HEK293 (cell line): ENCODE measurements at regions not wholly inside any gene's neighbourhood (a gene's known extent, or its start where the extent isn't known, plus 50 kb on each side); places are given as distances from the start of the nearest gene placed in this dataset.

Experiments
- CTCF ChIA-PET: fragments of 350-600 bp; formaldehyde crosslinking; extraction: SDS; loops from one replicate; lab custom pipeline; 2021; ENCODE audit warnings: antibody characterized with exemption; lab: Yijun Ruan, JAX
- POLR2A ChIA-PET: fragments of 300-600 bp; formaldehyde crosslinking; extraction: SDS; loops from one replicate; lab custom pipeline; 2020; ENCODE audit warnings: antibody characterized with exemption, inconsistent platforms; lab: Yijun Ruan, JAX
- H3K27ac ChIP-seq: fragments of 200-500 bp; sonication (Bioruptor generic); 2 replicates; pipeline ENCODE4 v1.5.1; 2014; ENCODE audit warnings: low read depth, low read length, control low read depth, inconsistent platforms; ENCODE audit errors: extremely low read depth
- H3K36me3 ChIP-seq, 2 experiments: fragments of 200-500 bp in 1 of 2; sonication (Bioruptor generic) in 1 of 2; 1 replicate in 1 of 2; 2 replicates in 1 of 2; pipeline ENCODE4 v1.5.1; 2014 to 2017; ENCODE audit warnings: inconsistent platforms in 2 of 2, low read length in 2 of 2; ENCODE audit not compliant: control insufficient read depth in 2 of 2, insufficient read depth in 1 of 2
- H3K4me1 ChIP-seq: fragments of 200-500 bp; sonication (Bioruptor generic); 2 replicates; pipeline ENCODE4 v1.5.1; 2014; ENCODE audit warnings: mild to moderate bottlenecking, low read length, inconsistent platforms; ENCODE audit not compliant: control insufficient read depth, insufficient read depth
- H3K4me3 ChIP-seq: 2 replicates; pipeline ENCODE4 v1.5.1; 2011; ENCODE audit warnings: low read depth, mild to moderate bottlenecking, control low read depth, low read length, moderate library complexity
- H3K9me3 ChIP-seq: fragments of 200-500 bp; sonication (Bioruptor generic); 2 replicates; pipeline ENCODE4 v1.5.1; 2014; ENCODE audit warnings: low read depth, low read length, inconsistent platforms; ENCODE audit not compliant: control insufficient read depth, insufficient read depth
- HOXD13 ChIP-seq: sonication (generic); formaldehyde crosslinking; IDR thresholded peaks from 2 replicates; pipeline ENCODE4 v1.8.0; 2022; ENCODE audit warnings: missing genetic modification reagents, borderline replicate concordance
- ZFP41 ChIP-seq: fragments of 450-650 bp; formaldehyde crosslinking; IDR thresholded peaks from 2 replicates; pipeline ENCODE4 v1.5.1; 2016; ENCODE audit warnings: missing biosample characterization, missing genetic modification characterization, borderline replicate concordance
- ZNF10 ChIP-seq: fragments of 450-650 bp; formaldehyde crosslinking; IDR thresholded peaks from 2 replicates; pipeline ENCODE4 v1.5.1; 2017; ENCODE audit warnings: missing biosample characterization, missing genetic modification characterization
- ZNF114 ChIP-seq: fragments of 450-650 bp; formaldehyde crosslinking; IDR thresholded peaks from 2 replicates; pipeline ENCODE4 v1.5.0; 2017; ENCODE audit warnings: missing biosample characterization, missing genetic modification characterization
- ZNF133 ChIP-seq: fragments of 450-650 bp; formaldehyde crosslinking; IDR thresholded peaks from 2 replicates; pipeline ENCODE4 v1.5.1; 2016; ENCODE audit warnings: missing biosample characterization, missing genetic modification characterization
- ZNF140 ChIP-seq: fragments of 450-650 bp; formaldehyde crosslinking; IDR thresholded peaks from 2 replicates; pipeline ENCODE4 v1.5.1; 2016; ENCODE audit warnings: missing biosample characterization, missing genetic modification characterization
- ZNF175 ChIP-seq: fragments of 450-650 bp; formaldehyde crosslinking; IDR thresholded peaks from 2 replicates; pipeline ENCODE4 v1.5.1; 2016; ENCODE audit warnings: missing biosample characterization, missing genetic modification characterization
- ZNF2 ChIP-seq: fragments of 450-650 bp; formaldehyde crosslinking; IDR thresholded peaks from 2 replicates; pipeline ENCODE4 v1.5.1; 2016; ENCODE audit warnings: missing biosample characterization, missing genetic modification characterization
- ZNF248 ChIP-seq: fragments of 450-650 bp; formaldehyde crosslinking; IDR thresholded peaks from 2 replicates; pipeline ENCODE4 v1.5.1; 2017; ENCODE audit warnings: missing biosample characterization, missing genetic modification characterization
- ZNF302 ChIP-seq: fragments of 450-650 bp; formaldehyde crosslinking; IDR thresholded peaks from 2 replicates; pipeline ENCODE4 v1.5.1; 2016; ENCODE audit warnings: missing biosample characterization, missing genetic modification characterization, low read depth
- ZNF335 ChIP-seq: fragments of 450-650 bp; formaldehyde crosslinking; conservative IDR thresholded peaks from 2 replicates; pipeline ENCODE4 v1.5.1; 2016; ENCODE audit warnings: missing biosample characterization, missing genetic modification characterization
- ZNF341 ChIP-seq: fragments of 450-650 bp; formaldehyde crosslinking; IDR thresholded peaks from 2 replicates; pipeline ENCODE4; 2016; ENCODE audit warnings: low read depth, missing biosample characterization, missing genetic modification characterization
- ZNF366 ChIP-seq: fragments of 450-650 bp; formaldehyde crosslinking; conservative IDR thresholded peaks from 2 replicates; pipeline ENCODE4 v1.5.1; 2016; ENCODE audit warnings: missing biosample characterization, missing genetic modification characterization
- ZNF416 ChIP-seq: fragments of 450-650 bp; formaldehyde crosslinking; IDR thresholded peaks from 2 replicates; pipeline ENCODE4 v1.5.1; 2016; ENCODE audit warnings: missing biosample characterization, missing genetic modification characterization
- ZNF621 ChIP-seq: fragments of 450-650 bp; formaldehyde crosslinking; IDR thresholded peaks from 2 replicates; pipeline ENCODE4 v1.5.1; 2017; ENCODE audit warnings: missing biosample characterization, missing genetic modification characterization
- ZNF629 ChIP-seq: fragments of 450-650 bp; formaldehyde crosslinking; IDR thresholded peaks from 2 replicates; pipeline ENCODE4 v1.5.1; 2017; ENCODE audit warnings: missing biosample characterization, missing genetic modification characterization
- ZNF670 ChIP-seq: fragments of 450-650 bp; formaldehyde crosslinking; IDR thresholded peaks from 2 replicates; pipeline ENCODE4 v1.5.1; 2016; ENCODE audit warnings: missing biosample characterization, missing genetic modification characterization, low read depth
- ZNF677 ChIP-seq: fragments of 450-650 bp; IDR thresholded peaks from 2 replicates; pipeline ENCODE4 v1.5.0; 2018; ENCODE audit warnings: missing biosample characterization, mild to moderate bottlenecking, missing genetic modification characterization, moderate library complexity
- ZNF76 ChIP-seq: fragments of 450-650 bp; formaldehyde crosslinking; IDR thresholded peaks from 2 replicates; pipeline ENCODE4; 2016; ENCODE audit warnings: low read depth, missing biosample characterization, missing genetic modification characterization, borderline replicate concordance
- ZNF785 ChIP-seq: fragments of 450-650 bp; formaldehyde crosslinking; IDR thresholded peaks from 2 replicates; pipeline ENCODE4 v1.5.1; 2016; ENCODE audit warnings: missing biosample characterization, missing genetic modification characterization
- TF ChIP-seq, protein P1 (sequence below): fragments of 450-650 bp; IDR thresholded peaks from 2 replicates; pipeline ENCODE4 v1.5.1; 2018; ENCODE audit warnings: missing biosample characterization, missing genetic modification characterization
- TF ChIP-seq, protein P2 (sequence below): fragments of 450-650 bp; formaldehyde crosslinking; IDR thresholded peaks from 2 replicates; pipeline ENCODE4 v1.5.1; 2017; ENCODE audit warnings: missing biosample characterization, missing genetic modification characterization
- TF ChIP-seq, protein P3 (sequence below): fragments of 450-650 bp; formaldehyde crosslinking; IDR thresholded peaks from 2 replicates; pipeline ENCODE4 v1.5.1; 2017; ENCODE audit warnings: missing biosample characterization, missing genetic modification characterization
- TF ChIP-seq, protein P4 (sequence below): fragments of 450-650 bp; formaldehyde crosslinking; IDR thresholded peaks from 2 replicates; pipeline ENCODE4 v1.5.1; 2016; ENCODE audit warnings: missing biosample characterization, missing genetic modification characterization
- TF ChIP-seq, protein P5 (sequence below): fragments of 450-650 bp; formaldehyde crosslinking; IDR thresholded peaks from 2 replicates; pipeline ENCODE4 v1.5.1; 2017; ENCODE audit warnings: missing biosample characterization, mild to moderate bottlenecking, missing genetic modification characterization, moderate library complexity
- TF ChIP-seq, protein P6 (sequence below): IDR thresholded peaks from 2 replicates; pipeline ENCODE4 v1.6.1; 2011; ENCODE audit warnings: mild to moderate bottlenecking, low read depth, low read length, borderline replicate concordance

DNA sequence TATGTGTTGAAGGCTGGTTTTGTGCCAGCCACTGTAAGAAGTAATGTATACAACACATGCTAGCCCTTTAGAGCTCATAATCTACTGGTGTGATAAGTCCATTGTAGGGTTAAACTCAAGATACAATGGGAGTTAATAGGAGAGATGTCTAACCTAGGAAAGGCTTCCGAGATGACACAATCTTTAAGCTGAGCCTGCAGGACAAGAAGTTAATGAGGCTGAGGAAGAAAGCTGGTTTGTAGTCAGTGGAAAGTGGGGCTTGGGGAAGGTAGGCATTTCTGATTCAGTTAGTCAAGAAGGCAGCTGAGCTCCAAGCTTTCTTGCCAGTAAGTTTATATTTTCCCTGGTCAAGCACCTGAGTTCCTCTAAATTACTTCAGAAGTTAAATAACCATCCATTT lies 83.0 kb upstream of the TGFBR2 start:
- ChIA-PET CTCF (no interaction called here), POLR2A (no interaction called here)
- H3K36me3 ChIP-seq: no peaks in the 10 kb centered on the region
- no peak overlapping the region for H3K4me3 ChIP-seq
- H3K27ac ChIP-seq: no peak overlapping the region
- H3K9me3 ChIP-seq: no peaks in the 10 kb centered on the region
- no peaks in the 10 kb centered on the region for H3K4me1 ChIP-seq
- TF ChIP-seq ZNF629 (tag by site-specific recombination) (no peak), ZNF302 (tag by site-specific recombination) (no peak), HOXD13 (no peak), ZNF677 (no peak), ZNF10 (no peak), ZNF416 (tag by site-specific recombination) (no peak), ZNF140 (no peak), ZNF114 (tag by site-specific recombination) (no peak), ZNF133 (tag by site-specific recombination) (no peak), ZNF248 (tag by site-specific recombination) (no peak), ZNF785 (tag by site-specific recombination) (no peak), ZNF2 (tag by site-specific recombination) (no peak)
- TF ChIP-seq, protein P1, sequence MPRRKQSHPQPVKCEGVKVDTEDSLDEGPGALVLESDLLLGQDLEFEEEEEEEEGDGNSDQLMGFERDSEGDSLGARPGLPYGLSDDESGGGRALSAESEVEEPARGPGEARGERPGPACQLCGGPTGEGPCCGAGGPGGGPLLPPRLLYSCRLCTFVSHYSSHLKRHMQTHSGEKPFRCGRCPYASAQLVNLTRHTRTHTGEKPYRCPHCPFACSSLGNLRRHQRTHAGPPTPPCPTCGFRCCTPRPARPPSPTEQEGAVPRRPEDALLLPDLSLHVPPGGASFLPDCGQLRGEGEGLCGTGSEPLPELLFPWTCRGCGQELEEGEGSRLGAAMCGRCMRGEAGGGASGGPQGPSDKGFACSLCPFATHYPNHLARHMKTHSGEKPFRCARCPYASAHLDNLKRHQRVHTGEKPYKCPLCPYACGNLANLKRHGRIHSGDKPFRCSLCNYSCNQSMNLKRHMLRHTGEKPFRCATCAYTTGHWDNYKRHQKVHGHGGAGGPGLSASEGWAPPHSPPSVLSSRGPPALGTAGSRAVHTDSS: no peak
- TF ChIP-seq, protein P2, sequence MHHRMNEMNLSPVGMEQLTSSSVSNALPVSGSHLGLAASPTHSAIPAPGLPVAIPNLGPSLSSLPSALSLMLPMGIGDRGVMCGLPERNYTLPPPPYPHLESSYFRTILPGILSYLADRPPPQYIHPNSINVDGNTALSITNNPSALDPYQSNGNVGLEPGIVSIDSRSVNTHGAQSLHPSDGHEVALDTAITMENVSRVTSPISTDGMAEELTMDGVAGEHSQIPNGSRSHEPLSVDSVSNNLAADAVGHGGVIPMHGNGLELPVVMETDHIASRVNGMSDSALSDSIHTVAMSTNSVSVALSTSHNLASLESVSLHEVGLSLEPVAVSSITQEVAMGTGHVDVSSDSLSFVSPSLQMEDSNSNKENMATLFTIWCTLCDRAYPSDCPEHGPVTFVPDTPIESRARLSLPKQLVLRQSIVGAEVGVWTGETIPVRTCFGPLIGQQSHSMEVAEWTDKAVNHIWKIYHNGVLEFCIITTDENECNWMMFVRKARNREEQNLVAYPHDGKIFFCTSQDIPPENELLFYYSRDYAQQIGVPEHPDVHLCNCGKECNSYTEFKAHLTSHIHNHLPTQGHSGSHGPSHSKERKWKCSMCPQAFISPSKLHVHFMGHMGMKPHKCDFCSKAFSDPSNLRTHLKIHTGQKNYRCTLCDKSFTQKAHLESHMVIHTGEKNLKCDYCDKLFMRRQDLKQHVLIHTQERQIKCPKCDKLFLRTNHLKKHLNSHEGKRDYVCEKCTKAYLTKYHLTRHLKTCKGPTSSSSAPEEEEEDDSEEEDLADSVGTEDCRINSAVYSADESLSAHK: no peak
- TF ChIP-seq, protein P3, sequence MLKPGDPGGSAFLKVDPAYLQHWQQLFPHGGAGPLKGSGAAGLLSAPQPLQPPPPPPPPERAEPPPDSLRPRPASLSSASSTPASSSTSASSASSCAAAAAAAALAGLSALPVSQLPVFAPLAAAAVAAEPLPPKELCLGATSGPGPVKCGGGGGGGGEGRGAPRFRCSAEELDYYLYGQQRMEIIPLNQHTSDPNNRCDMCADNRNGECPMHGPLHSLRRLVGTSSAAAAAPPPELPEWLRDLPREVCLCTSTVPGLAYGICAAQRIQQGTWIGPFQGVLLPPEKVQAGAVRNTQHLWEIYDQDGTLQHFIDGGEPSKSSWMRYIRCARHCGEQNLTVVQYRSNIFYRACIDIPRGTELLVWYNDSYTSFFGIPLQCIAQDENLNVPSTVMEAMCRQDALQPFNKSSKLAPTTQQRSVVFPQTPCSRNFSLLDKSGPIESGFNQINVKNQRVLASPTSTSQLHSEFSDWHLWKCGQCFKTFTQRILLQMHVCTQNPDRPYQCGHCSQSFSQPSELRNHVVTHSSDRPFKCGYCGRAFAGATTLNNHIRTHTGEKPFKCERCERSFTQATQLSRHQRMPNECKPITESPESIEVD (tag by site-specific recombination): no peak
- TF ChIP-seq, protein P4, sequence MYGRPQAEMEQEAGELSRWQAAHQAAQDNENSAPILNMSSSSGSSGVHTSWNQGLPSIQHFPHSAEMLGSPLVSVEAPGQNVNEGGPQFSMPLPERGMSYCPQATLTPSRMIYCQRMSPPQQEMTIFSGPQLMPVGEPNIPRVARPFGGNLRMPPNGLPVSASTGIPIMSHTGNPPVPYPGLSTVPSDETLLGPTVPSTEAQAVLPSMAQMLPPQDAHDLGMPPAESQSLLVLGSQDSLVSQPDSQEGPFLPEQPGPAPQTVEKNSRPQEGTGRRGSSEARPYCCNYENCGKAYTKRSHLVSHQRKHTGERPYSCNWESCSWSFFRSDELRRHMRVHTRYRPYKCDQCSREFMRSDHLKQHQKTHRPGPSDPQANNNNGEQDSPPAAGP (tag by site-specific recombination): no peak

DNA sequence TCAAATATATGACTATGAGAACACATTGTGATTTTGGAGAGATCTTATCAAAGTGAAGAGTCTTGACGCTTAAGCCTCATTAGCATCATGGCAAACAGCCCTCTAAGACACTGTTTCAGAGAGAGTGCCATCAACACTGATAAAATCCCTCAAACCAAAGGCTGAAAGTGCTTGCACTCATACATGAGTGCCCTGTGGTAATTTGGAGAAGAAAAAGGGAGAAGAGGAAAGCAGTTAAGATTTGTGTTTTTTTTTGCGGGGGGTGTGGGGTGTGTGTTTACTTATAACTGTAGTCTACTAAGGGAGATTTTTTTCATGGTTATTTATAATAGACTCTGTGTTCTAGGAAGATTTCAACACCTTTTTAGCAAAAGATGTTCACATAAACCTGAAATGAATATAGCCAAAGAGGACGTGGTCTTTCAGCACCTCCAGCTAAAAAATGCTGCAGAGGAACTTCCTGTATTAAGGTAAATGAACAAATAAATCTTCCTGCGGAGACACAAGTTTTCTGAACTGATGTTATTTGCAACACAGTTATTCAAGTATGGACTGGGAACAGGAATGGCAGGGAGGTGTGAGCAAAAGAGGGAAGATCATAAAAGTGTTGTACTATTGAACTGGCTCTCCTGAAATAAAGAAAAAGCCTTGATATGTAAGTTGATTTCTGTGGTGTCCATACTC lies 81.9 kb upstream of the TGFBR2 start:
- H3K27ac ChIP-seq: no peak overlapping the region
- no peaks in the 10 kb centered on the region for H3K4me1 ChIP-seq
- H3K36me3 ChIP-seq: no peaks in the 10 kb centered on the region
- CTCF ChIA-PET: interaction anchor here (0.6 kb wide), 1 partner anchor 253 kb away, joined by 5 read pairs; no protein-coding TSS in a partner anchor
- POLR2A ChIA-PET: no interaction called here
- no peaks in the 10 kb centered on the region for H3K9me3 ChIP-seq
- H3K4me3 ChIP-seq: no peak overlapping the region
- TF ChIP-seq ZNF341 (tag by site-specific recombination): no peak
- no peak for TF ChIP-seq ZNF140
- TF ChIP-seq, protein P5, sequence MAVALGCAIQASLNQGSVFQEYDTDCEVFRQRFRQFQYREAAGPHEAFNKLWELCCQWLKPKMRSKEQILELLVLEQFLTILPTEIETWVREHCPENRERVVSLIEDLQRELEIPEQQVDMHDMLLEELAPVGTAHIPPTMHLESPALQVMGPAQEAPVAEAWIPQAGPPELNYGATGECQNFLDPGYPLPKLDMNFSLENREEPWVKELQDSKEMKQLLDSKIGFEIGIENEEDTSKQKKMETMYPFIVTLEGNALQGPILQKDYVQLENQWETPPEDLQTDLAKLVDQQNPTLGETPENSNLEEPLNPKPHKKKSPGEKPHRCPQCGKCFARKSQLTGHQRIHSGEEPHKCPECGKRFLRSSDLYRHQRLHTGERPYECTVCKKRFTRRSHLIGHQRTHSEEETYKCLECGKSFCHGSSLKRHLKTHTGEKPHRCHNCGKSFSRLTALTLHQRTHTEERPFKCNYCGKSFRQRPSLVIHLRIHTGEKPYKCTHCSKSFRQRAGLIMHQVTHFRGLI (tag by site-specific recombination): no peak
- TF ChIP-seq ZNF670 (tag by site-specific recombination): no peak
- TF ChIP-seq ZNF366 (tag by site-specific recombination): no peak
- no peak for TF ChIP-seq ZNF133 (tag by site-specific recombination)
- TF ChIP-seq, protein P6, sequence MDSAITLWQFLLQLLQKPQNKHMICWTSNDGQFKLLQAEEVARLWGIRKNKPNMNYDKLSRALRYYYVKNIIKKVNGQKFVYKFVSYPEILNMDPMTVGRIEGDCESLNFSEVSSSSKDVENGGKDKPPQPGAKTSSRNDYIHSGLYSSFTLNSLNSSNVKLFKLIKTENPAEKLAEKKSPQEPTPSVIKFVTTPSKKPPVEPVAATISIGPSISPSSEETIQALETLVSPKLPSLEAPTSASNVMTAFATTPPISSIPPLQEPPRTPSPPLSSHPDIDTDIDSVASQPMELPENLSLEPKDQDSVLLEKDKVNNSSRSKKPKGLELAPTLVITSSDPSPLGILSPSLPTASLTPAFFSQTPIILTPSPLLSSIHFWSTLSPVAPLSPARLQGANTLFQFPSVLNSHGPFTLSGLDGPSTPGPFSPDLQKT: no peak
- no peak for TF ChIP-seq ZNF175
- no peak for TF ChIP-seq ZFP41
- no peak for TF ChIP-seq ZNF621 (tag by site-specific recombination)
- no peak for TF ChIP-seq ZNF76 (tag by site-specific recombination)
- no peak for TF ChIP-seq ZNF335 (tag by site-specific recombination)
- no peak for TF ChIP-seq ZNF629 (tag by site-specific recombination)
